Stimulated activated CD4-positive, alpha-beta T cell treated with anti-CD3 and anti-CD28 coated beads, Interleukin-1b, Interleukin-23, amount 100 ng/mL, for 48 hours (primary cell): ENCODE measurements at regions not wholly inside any gene's neighbourhood (a gene's known extent, or its start where the extent isn't known, plus 50 kb on each side); places are given as distances from the start of the nearest gene placed in this dataset.
"Not testable (repeated sequence)": the region's sequence is repeated elsewhere in the genome, so short reads cannot be mapped to it uniquely, and the experiment has no call there.

ENCODE experiments used
- DNase-seq: peaks from one replicate; pipeline ENCODE4 v3.0.0-alpha.2; 2020

- DNase-seq, result no peak
These were observed 472.2 kb upstream of the DPPA4 start for GRCh38 chr3:109809513-109809912.

- DNase-seq, result no peak
These were observed 480.7 kb upstream of the DPPA4 start for GRCh38 chr3:109818081-109818480.

- DNase-seq, result no peak
These were observed 482.4 kb upstream of the DPPA4 start for GRCh38 chr3:109819734-109820133.

GRCh38 chr3:109825971-109826810, 488.8 kb upstream of the DPPA4 start:
- DNase-seq, result no peak

GRCh38 chr3:109831403-109831802, 494.1 kb upstream of the DPPA4 start:
- no peak for DNase-seq

GRCh38 chr3:109835958-109836357, 498.6 kb upstream of the DPPA4 start:
- DNase-seq, result no peak

- DNase-seq, result no peak
These were observed 514.5 kb upstream of the DPPA4 start for GRCh38 chr3:109851854-109852253.

- DNase-seq, result no peak
These were observed 514.9 kb upstream of the DPPA4 start for GRCh38 chr3:109852283-109852682.

GRCh38 chr3:109853077-109853731, 515.9 kb upstream of the DPPA4 start:
- DNase-seq, result no peak

- DNase-seq, result no peak
These were observed 526.4 kb upstream of the DPPA4 start for GRCh38 chr3:109863701-109864100.

- no peak for DNase-seq
These were observed 527.1 kb upstream of the DPPA4 start for GRCh38 chr3:109864452-109864851.

- no peak for DNase-seq
These were observed 532.2 kb upstream of the DPPA4 start for GRCh38 chr3:109869586-109869985.

GRCh38 chr3:109874896-109875708, 537.8 kb upstream of the DPPA4 start:
- DNase-seq, result no peak

GRCh38 chr3:109877616-109878015, 540.3 kb upstream of the DPPA4 start:
- DNase-seq, result not testable (repeated sequence)

GRCh38 chr3:109882144-109882543, 544.8 kb upstream of the DPPA4 start:
- DNase-seq, result no peak

- no peak for DNase-seq
These were observed 549.9 kb upstream of the DPPA4 start for GRCh38 chr3:109887293-109887692.

- no peak for DNase-seq
These were observed 550.7 kb upstream of the DPPA4 start for GRCh38 chr3:109888026-109888425.

GRCh38 chr3:109897734-109898133, 560.4 kb upstream of the DPPA4 start:
- DNase-seq, result no peak

GRCh38 chr3:109899925-109900324, 562.6 kb upstream of the DPPA4 start:
- DNase-seq, result no peak

GRCh38 chr3:109900783-109901182, 563.4 kb upstream of the DPPA4 start:
- no peak for DNase-seq

GRCh38 chr3:109902549-109902948, 565.2 kb upstream of the DPPA4 start:
- no peak for DNase-seq

- DNase-seq, result no peak
These were observed 565.8 kb upstream of the DPPA4 start for GRCh38 chr3:109903100-109903499.

- DNase-seq, result no peak
These were observed 573.4 kb upstream of the DPPA4 start for GRCh38 chr3:109910772-109911171.

- DNase-seq, result no peak
These were observed 581.4 kb upstream of the DPPA4 start for GRCh38 chr3:109918740-109919139.
